ENCODE measurements at regions not wholly inside any gene's neighbourhood (a gene's known extent, or its start where the extent isn't known, plus 50 kb on each side); places are given as distances from the start of the nearest gene placed in this dataset.
"Not testable (repeated sequence)": the region's sequence is repeated elsewhere in the genome, so short reads cannot be mapped to it uniquely, and the experiment has no call there.

GRCh38 chr7:37541810-37542443 lies 93.3 kb upstream of the ELMO1 start:
- Histone ChIP-seq H3K36me3 (ENCODE audit: control insufficient read depth, insufficient read depth, low read length) (no peaks in the 10 kb centered on the region), H3K4me1 (ENCODE audit: control insufficient read depth, insufficient read depth, low read length) (no peaks in the 10 kb centered on the region), H3K27me3 (ENCODE audit: control insufficient read depth, insufficient read depth, low read length, poor library complexity, severe bottlenecking) (no peaks in the 10 kb centered on the region), H3K27ac (ENCODE audit: insufficient read depth, low read depth, low read length, poor library complexity, severe bottlenecking) (no peak overlapping the region), H3K9me3 (ENCODE audit: control insufficient read depth, low read length) (no peaks in the 10 kb centered on the region), H3K4me3 (ENCODE audit: insufficient read depth, low read depth, low read length) (no peak overlapping the region)
- 94 to 98% methylated on average over 3 of the region's 3 CpGs for WGBS, 2 experiments

GRCh38 chr7:37545619-37546534 lies 97.2 kb upstream of the ELMO1 start:
- H3K9me3 ChIP-seq (ENCODE audit: control insufficient read depth, low read length), result no peaks in the 10 kb centered on the region
- WGBS, 2 experiments, result 91 to 93% methylated on average over 7 of the region's 7 CpGs

GRCh38 chr7:37546677-37547076 lies 98.0 kb upstream of the ELMO1 start:
- no peaks in the 10 kb centered on the region for H3K36me3 ChIP-seq (ENCODE audit: control insufficient read depth, insufficient read depth, low read length)
- H3K27me3 ChIP-seq (ENCODE audit: control insufficient read depth, insufficient read depth, low read length, poor library complexity, severe bottlenecking), result no peaks in the 10 kb centered on the region
- H3K4me1 ChIP-seq (ENCODE audit: control insufficient read depth, insufficient read depth, low read length), result peaks cover 4% of the 10 kb centered on the region
- no peak overlapping the region for H3K27ac ChIP-seq (ENCODE audit: insufficient read depth, low read depth, low read length, poor library complexity, severe bottlenecking)
- H3K4me3 ChIP-seq (ENCODE audit: insufficient read depth, low read depth, low read length), result no peak overlapping the region
- WGBS, 2 experiments, result 94 to 96% methylated on average over 3 of the region's 3 CpGs
- no peaks in the 10 kb centered on the region for H3K9me3 ChIP-seq (ENCODE audit: control insufficient read depth, low read length)

More at GRCh38 chr7:37545619-37546534, 97.2 kb upstream of the ELMO1 start:
- Histone ChIP-seq H3K36me3 (ENCODE audit: control insufficient read depth, insufficient read depth, low read length) (no peaks in the 10 kb centered on the region), H3K4me3 (ENCODE audit: insufficient read depth, low read depth, low read length) (no peak overlapping the region), H3K27ac (ENCODE audit: insufficient read depth, low read depth, low read length, poor library complexity, severe bottlenecking) (no peak overlapping the region), H3K4me1 (ENCODE audit: control insufficient read depth, insufficient read depth, low read length) (no peaks in the 10 kb centered on the region), H3K27me3 (ENCODE audit: control insufficient read depth, insufficient read depth, low read length, poor library complexity, severe bottlenecking) (no peaks in the 10 kb centered on the region)

- 93 to 94% methylated on average over 8 of the region's 8 CpGs for WGBS, 2 experiments
- Histone ChIP-seq H3K36me3 (ENCODE audit: control insufficient read depth, insufficient read depth, low read length) (no peaks in the 10 kb centered on the region), H3K9me3 (ENCODE audit: control insufficient read depth, low read length) (no peaks in the 10 kb centered on the region), H3K27me3 (ENCODE audit: control insufficient read depth, insufficient read depth, low read length, poor library complexity, severe bottlenecking) (no peaks in the 10 kb centered on the region), H3K27ac (ENCODE audit: insufficient read depth, low read depth, low read length, poor library complexity, severe bottlenecking) (no peak overlapping the region), H3K4me3 (ENCODE audit: insufficient read depth, low read depth, low read length) (no peak overlapping the region), H3K4me1 (ENCODE audit: control insufficient read depth, insufficient read depth, low read length) (peaks cover 6% of the 10 kb centered on the region)
Observed at GRCh38 chr7:37549076-37549931, 100.6 kb upstream of the ELMO1 start.

- 92 to 95% methylated on average over 3 of the region's 3 CpGs for WGBS, 2 experiments
Observed at GRCh38 chr7:37550426-37550825, 101.8 kb upstream of the ELMO1 start.

GRCh38 chr7:37550872-37551271 lies 102.2 kb upstream of the ELMO1 start:
- WGBS, 2 experiments, result 94 to 99% methylated on average over 2 of the region's 2 CpGs
- no peaks in the 10 kb centered on the region for H3K27me3 ChIP-seq (ENCODE audit: control insufficient read depth, insufficient read depth, low read length, poor library complexity, severe bottlenecking)
- no peaks in the 10 kb centered on the region for H3K36me3 ChIP-seq (ENCODE audit: control insufficient read depth, insufficient read depth, low read length)
- no peaks in the 10 kb centered on the region for H3K9me3 ChIP-seq (ENCODE audit: control insufficient read depth, low read length)
- H3K4me1 ChIP-seq (ENCODE audit: control insufficient read depth, insufficient read depth, low read length), result peaks cover 6% of the 10 kb centered on the region
- H3K27ac ChIP-seq (ENCODE audit: insufficient read depth, low read depth, low read length, poor library complexity, severe bottlenecking), result no peak overlapping the region
- H3K4me3 ChIP-seq (ENCODE audit: insufficient read depth, low read depth, low read length), result no peak overlapping the region

More at GRCh38 chr7:37550426-37550825, 101.8 kb upstream of the ELMO1 start:
- no peaks in the 10 kb centered on the region for H3K9me3 ChIP-seq (ENCODE audit: control insufficient read depth, low read length)
- H3K4me3 ChIP-seq (ENCODE audit: insufficient read depth, low read depth, low read length), result no peak overlapping the region
- no peak overlapping the region for H3K27ac ChIP-seq (ENCODE audit: insufficient read depth, low read depth, low read length, poor library complexity, severe bottlenecking)
- H3K4me1 ChIP-seq (ENCODE audit: control insufficient read depth, insufficient read depth, low read length), result peaks cover 6% of the 10 kb centered on the region
- H3K36me3 ChIP-seq (ENCODE audit: control insufficient read depth, insufficient read depth, low read length), result no peaks in the 10 kb centered on the region
- no peaks in the 10 kb centered on the region for H3K27me3 ChIP-seq (ENCODE audit: control insufficient read depth, insufficient read depth, low read length, poor library complexity, severe bottlenecking)

- 50 to 52% methylated on average over 4 of the region's 4 CpGs for whole genome bisulfite sequencing, 2 experiments
Observed at GRCh38 chr7:37552030-37552429, 103.4 kb upstream of the ELMO1 start.

GRCh38 chr7:37552439-37552838 lies 103.8 kb upstream of the ELMO1 start:
- not testable (repeated sequence) for H3K9me3 ChIP-seq (ENCODE audit: control insufficient read depth, low read length); H3K4me3 ChIP-seq (ENCODE audit: insufficient read depth, low read depth, low read length); H3K4me1 ChIP-seq (ENCODE audit: control insufficient read depth, insufficient read depth, low read length); H3K27ac ChIP-seq (ENCODE audit: insufficient read depth, low read depth, low read length, poor library complexity, severe bottlenecking); H3K27me3 ChIP-seq (ENCODE audit: control insufficient read depth, insufficient read depth, low read length, poor library complexity, severe bottlenecking); H3K36me3 ChIP-seq (ENCODE audit: control insufficient read depth, insufficient read depth, low read length)
- WGBS, 2 experiments, result 33 to 42% methylated on average over 2 of the region's 2 CpGs

More at GRCh38 chr7:37552030-37552429, 103.4 kb upstream of the ELMO1 start:
- Histone ChIP-seq H3K27ac (ENCODE audit: insufficient read depth, low read depth, low read length, poor library complexity, severe bottlenecking) (peak overlapping the region; percentile 16), H3K9me3 (ENCODE audit: control insufficient read depth, low read length) (no peaks in the 10 kb centered on the region), H3K4me1 (ENCODE audit: control insufficient read depth, insufficient read depth, low read length) (peaks cover 6% of the 10 kb centered on the region), H3K4me3 (ENCODE audit: insufficient read depth, low read depth, low read length) (no peak overlapping the region), H3K27me3 (ENCODE audit: control insufficient read depth, insufficient read depth, low read length, poor library complexity, severe bottlenecking) (no peaks in the 10 kb centered on the region), H3K36me3 (ENCODE audit: control insufficient read depth, insufficient read depth, low read length) (no peaks in the 10 kb centered on the region)

GRCh38 chr7:37555528-37555927 lies 106.9 kb upstream of the ELMO1 start:
- H3K27ac ChIP-seq (ENCODE audit: insufficient read depth, low read depth, low read length, poor library complexity, severe bottlenecking), result no peak overlapping the region
- H3K9me3 ChIP-seq (ENCODE audit: control insufficient read depth, low read length), result no peaks in the 10 kb centered on the region
- no peaks in the 10 kb centered on the region for H3K27me3 ChIP-seq (ENCODE audit: control insufficient read depth, insufficient read depth, low read length, poor library complexity, severe bottlenecking)
- H3K36me3 ChIP-seq (ENCODE audit: control insufficient read depth, insufficient read depth, low read length), result no peaks in the 10 kb centered on the region
- peaks cover 6% of the 10 kb centered on the region for H3K4me1 ChIP-seq (ENCODE audit: control insufficient read depth, insufficient read depth, low read length)
- no peak overlapping the region for H3K4me3 ChIP-seq (ENCODE audit: insufficient read depth, low read depth, low read length)
